Fibroblast of mammary gland (primary cell): ENCODE measurements at regions not wholly inside any gene's neighbourhood (a gene's known extent, or its start where the extent isn't known, plus 50 kb on each side); places are given as distances from the start of the nearest gene placed in this dataset.
"Not testable (repeated sequence)": the region's sequence is repeated elsewhere in the genome, so short reads cannot be mapped to it uniquely, and the experiment has no call there.

ENCODE experiments used
- DNase-seq: peaks from one replicate; pipeline ENCODE4 v3.0.0-alpha.2; 2010; ENCODE audit warnings: low read depth
- H3K4me3 ChIP-seq: 2 replicates; pipeline ENCODE4 v1.5.1; 2011; ENCODE audit warnings: low read depth, mild to moderate bottlenecking, low read length, moderate library complexity; ENCODE audit not compliant: control insufficient read depth
- CTCF ChIP-seq: conservative IDR thresholded peaks from 2 replicates; pipeline ENCODE4 v1.5.1; 2011; ENCODE audit warnings: low read depth, low read length, inconsistent platforms; ENCODE audit not compliant: control insufficient read depth, insufficient read depth

- TF ChIP-seq CTCF = peak; percentile 39
- peak; percentile 80 for DNase-seq
These were observed 86.2 kb downstream of the RPL27A start for GRCh38 chr11:8768625-8769333.

GRCh38 chr11:8772571-8773519, 90.3 kb downstream of the RPL27A start:
- H3K4me3 ChIP-seq = no peak overlapping the region
- TF ChIP-seq CTCF = no peak
- no peak for DNase-seq

More at GRCh38 chr11:8768625-8769333, 86.2 kb downstream of the RPL27A start:
- H3K4me3 ChIP-seq = no peak overlapping the region

- no peak overlapping the region for H3K4me3 ChIP-seq
- no peak for DNase-seq
- no peak for TF ChIP-seq CTCF
These were observed 91.4 kb downstream of the RPL27A start for GRCh38 chr11:8773916-8774539.

- H3K4me3 ChIP-seq = not testable (repeated sequence)
These were observed 92.3 kb downstream of the RPL27A start for GRCh38 chr11:8774916-8775315.

GRCh38 chr11:8775332-8775731, 92.7 kb downstream of the RPL27A start:
- TF ChIP-seq CTCF = no peak
- H3K4me3 ChIP-seq = no peak overlapping the region
- DNase-seq = no peak

More at GRCh38 chr11:8774916-8775315, 92.3 kb downstream of the RPL27A start:
- DNase-seq = not testable (repeated sequence)

- TF ChIP-seq CTCF = no peak
- no peak overlapping the region for H3K4me3 ChIP-seq
- no peak for DNase-seq
These were observed 93.1 kb downstream of the RPL27A start for GRCh38 chr11:8775734-8776133.
